ENCODE measurements at regions not wholly inside any gene's neighbourhood (a gene's known extent, or its start where the extent isn't known, plus 50 kb on each side); places are given as distances from the start of the nearest gene placed in this dataset.

DNA sequence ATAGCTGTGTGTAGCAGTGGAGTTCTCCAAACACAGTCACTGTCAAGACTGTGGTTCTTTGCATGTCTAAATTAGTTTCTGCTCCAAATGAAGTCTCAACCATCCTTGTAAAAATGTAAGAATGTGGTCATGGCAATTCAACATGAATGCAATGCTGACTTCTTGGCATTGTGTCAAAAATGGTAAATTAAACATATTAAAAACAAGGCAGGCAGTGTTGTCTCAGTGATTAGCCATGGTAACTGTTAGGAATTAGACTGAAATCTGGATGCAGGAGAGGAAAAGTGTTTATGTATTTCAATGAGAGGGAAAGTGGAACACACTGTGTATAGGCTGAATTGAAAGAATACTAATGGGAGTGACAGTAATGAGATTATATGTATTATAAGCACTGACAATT is 597.2 kb downstream of the EDEM1 start:
- no peak overlapping the region for H3K4me3 ChIP-seq (ENCODE audit: low read depth, low read length)
- TF ChIP-seq, protein P1, sequence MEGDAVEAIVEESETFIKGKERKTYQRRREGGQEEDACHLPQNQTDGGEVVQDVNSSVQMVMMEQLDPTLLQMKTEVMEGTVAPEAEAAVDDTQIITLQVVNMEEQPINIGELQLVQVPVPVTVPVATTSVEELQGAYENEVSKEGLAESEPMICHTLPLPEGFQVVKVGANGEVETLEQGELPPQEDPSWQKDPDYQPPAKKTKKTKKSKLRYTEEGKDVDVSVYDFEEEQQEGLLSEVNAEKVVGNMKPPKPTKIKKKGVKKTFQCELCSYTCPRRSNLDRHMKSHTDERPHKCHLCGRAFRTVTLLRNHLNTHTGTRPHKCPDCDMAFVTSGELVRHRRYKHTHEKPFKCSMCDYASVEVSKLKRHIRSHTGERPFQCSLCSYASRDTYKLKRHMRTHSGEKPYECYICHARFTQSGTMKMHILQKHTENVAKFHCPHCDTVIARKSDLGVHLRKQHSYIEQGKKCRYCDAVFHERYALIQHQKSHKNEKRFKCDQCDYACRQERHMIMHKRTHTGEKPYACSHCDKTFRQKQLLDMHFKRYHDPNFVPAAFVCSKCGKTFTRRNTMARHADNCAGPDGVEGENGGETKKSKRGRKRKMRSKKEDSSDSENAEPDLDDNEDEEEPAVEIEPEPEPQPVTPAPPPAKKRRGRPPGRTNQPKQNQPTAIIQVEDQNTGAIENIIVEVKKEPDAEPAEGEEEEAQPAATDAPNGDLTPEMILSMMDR (IDR thresholded peaks at IDR 0.05; ENCODE audit: borderline replicate concordance, insufficient read depth, low read depth, low read length) = no peak

DNA sequence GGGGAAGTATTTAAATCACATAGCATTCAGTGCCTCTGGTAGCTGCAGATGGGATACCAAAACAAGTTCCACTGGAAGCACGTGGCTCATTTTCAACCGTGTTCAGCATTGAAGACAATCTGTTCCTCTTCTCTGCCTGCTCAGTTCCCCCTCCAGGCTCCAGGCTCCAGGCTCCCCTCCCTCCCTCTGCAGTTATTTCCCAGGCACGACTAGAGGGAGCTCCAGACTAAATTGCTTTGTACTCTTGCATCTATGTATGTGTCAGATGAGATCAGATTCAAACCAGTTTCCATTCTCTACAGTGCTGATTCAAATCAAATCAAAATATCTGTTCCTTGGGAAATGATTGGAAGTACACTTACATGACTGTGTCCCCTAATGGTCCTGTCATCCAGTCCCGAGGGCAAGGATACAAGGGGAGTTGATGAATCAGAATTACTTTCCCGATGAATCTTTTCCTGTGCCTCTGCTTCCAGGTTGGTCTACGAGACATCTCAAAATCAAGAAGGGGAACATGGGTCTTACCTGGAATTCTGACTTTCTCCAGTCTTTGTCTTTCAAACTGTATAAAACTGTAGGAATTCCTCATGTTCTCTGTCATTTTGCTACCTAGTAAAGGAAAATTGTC is 600.5 kb downstream of the EDEM1 start:
- H3K4me3 ChIP-seq (ENCODE audit: low read depth, low read length) = no peak overlapping the region
- TF ChIP-seq, protein P1 (IDR thresholded peaks at IDR 0.05; ENCODE audit: borderline replicate concordance, insufficient read depth, low read depth, low read length) = no peak

DNA sequence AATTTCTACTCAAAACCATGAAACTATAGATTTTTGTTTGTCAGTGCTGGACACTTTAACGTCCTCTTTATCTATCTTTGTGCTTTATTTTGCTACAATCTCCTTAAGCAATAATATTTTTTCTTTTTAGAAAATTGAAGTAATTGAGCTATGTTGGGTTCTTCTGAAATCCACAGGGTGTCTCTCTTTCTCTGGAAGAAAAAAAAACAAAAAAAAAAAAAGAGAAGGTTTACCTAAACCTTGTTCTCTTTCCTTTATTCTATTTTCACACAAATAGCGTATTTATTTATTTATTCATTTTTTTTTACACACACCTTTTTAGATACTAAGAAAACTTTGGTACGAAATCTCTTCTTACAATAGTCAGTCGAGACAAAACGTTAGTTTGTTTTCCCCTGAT is 601.0 kb downstream of the EDEM1 start:
- H3K4me3 ChIP-seq (ENCODE audit: low read depth, low read length) = no peak overlapping the region
- TF ChIP-seq, protein P1 (IDR thresholded peaks at IDR 0.05; ENCODE audit: borderline replicate concordance, insufficient read depth, low read depth, low read length) = no peak

DNA sequence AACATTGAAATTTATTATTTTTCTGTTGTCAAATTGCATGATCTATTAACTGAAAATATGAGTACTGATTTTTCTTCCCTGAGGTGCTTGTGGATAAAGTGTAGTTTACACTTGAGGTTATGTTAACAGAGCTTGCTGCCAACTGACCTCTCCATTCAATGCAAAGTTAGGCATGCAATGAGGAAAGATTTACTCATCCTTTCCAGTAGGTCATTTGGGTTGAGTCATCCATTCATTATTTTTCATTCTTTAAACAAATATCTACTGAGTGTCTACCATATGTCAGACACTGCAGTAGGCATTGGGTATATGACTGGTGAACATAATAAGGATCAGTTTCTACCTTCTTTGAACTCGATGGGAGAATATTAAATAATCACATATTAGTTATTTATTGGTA is 604.1 kb downstream of the EDEM1 start:
- H3K4me3 ChIP-seq (ENCODE audit: low read depth, low read length) = no peak overlapping the region
- TF ChIP-seq, protein P1 (IDR thresholded peaks at IDR 0.05; ENCODE audit: borderline replicate concordance, insufficient read depth, low read depth, low read length) = no peak

DNA sequence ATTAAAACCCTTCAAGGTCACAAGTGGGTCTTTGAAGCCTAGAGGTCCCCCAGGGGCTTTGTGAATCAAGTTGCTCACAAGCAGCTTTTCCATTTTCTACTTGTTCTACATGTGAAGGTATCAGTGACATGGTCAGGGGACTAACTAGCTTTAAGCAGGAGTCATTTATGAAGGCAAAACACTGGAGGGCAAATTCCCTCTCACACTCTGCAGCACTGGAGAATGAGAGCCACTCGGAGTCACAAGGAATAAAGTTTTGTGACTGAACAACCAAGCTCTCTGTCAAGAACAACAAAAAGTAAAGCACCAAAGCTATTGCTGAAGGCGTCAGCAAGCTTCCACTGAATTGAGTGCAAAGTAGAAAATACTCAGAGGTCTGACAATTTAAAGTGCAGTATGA is 609.0 kb downstream of the EDEM1 start:
- TF ChIP-seq, protein P1 (IDR thresholded peaks at IDR 0.05; ENCODE audit: borderline replicate concordance, insufficient read depth, low read depth, low read length) = no peak
- H3K4me3 ChIP-seq (ENCODE audit: low read depth, low read length) = no peak overlapping the region

DNA sequence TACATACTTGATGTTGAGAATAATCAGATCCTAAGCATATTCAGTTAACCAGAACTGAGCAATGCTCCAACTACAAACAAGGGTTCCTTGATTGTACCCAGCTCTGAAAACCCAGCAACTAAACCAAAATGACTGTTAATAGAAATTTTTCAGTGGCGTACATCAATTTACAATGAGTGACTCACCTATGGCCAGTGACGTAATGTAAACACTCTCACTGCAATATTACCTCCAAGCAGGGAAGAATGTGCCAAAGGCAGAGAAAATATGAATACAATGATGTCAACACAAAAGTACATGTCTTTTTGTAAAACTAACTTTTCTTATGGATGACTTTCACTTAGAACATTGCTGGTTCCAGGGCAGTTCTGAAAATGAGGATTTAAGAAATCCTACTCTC is 611.3 kb downstream of the EDEM1 start:
- H3K4me3 ChIP-seq (ENCODE audit: low read depth, low read length) = no peak overlapping the region
- TF ChIP-seq, protein P1 (IDR thresholded peaks at IDR 0.05; ENCODE audit: borderline replicate concordance, insufficient read depth, low read depth, low read length) = no peak

DNA sequence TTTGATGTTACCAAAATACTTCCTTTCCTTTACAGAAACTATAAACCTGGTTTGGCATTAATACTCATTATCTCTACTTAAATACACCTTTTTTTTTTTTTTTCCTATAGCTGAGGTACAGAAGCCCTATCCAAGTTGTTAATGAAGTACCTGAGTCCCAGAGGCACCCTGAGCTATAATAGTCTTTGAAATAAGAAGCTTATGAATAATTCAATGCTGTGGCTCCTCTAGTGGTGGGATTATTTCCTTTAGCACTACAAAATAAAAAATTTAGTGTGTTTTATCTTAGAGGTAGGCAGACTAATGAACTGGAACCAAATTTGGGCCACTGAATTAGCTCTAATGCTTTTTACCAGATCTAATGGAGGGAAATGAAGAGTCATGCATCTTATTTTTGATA is 611.9 kb downstream of the EDEM1 start:
- TF ChIP-seq, protein P1 (IDR thresholded peaks at IDR 0.05; ENCODE audit: borderline replicate concordance, insufficient read depth, low read depth, low read length) = no peak
- no peak overlapping the region for H3K4me3 ChIP-seq (ENCODE audit: low read depth, low read length)
